ENCODE measurements at regions not wholly inside any gene's neighbourhood (a gene's known extent, or its start where the extent isn't known, plus 50 kb on each side); places are given as distances from the start of the nearest gene placed in this dataset.

DNA sequence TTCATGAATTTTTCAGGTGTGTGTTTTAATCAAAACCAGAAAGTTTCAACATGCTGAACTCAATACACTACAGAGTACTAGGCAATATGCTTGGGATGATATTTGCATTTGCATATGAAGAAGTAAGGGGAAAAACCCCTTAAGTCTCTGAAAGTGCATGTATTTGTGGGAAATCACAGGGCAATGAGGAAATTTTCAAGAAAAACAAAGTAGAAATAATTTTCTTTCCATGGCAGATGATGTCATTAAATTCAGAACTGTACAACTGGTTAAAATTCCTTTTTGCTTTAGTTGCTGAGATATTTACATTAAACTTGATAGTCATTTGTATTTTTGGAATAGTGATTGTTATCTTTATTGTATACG is 294.0 kb upstream of the TBC1D5 start:
- Histone ChIP-seq H3K27ac (ENCODE audit: low read depth in 2 of 2, low read length in 2 of 2) (no peak overlapping the region), H3K4me1 (ENCODE audit: control insufficient read depth in 2 of 3, insufficient read depth in 2 of 3, low read depth in 1 of 3, low read length in 3 of 3) (no peaks in the 10 kb centered on the region), H3K36me3 (ENCODE audit: control insufficient read depth in 2 of 3, insufficient read depth in 3 of 3, low read length in 3 of 3) (no peaks in the 10 kb centered on the region), H3K9ac (ENCODE audit: low read length in 3 of 3) (no peak overlapping the region), H3K9me3 (ENCODE audit: control insufficient read depth in 2 of 3, insufficient read depth in 1 of 3, low read length in 3 of 3) (no peaks in the 10 kb centered on the region), H3K4me3 (ENCODE audit: low read length in 3 of 3) (no peak overlapping the region), H3K27me3 (ENCODE audit: control insufficient read depth, insufficient read depth, low read length) (no peaks in the 10 kb centered on the region)
- DNase-seq (no peak), FAIRE-seq (no peak)
- no peak for TF ChIP-seq CTCF (IDR thresholded peaks at IDR 0.05; ENCODE audit: borderline replicate concordance, extremely low read depth, insufficient read depth)
- intact Hi-C loops (cut with DNase I) = no loop called here

DNA sequence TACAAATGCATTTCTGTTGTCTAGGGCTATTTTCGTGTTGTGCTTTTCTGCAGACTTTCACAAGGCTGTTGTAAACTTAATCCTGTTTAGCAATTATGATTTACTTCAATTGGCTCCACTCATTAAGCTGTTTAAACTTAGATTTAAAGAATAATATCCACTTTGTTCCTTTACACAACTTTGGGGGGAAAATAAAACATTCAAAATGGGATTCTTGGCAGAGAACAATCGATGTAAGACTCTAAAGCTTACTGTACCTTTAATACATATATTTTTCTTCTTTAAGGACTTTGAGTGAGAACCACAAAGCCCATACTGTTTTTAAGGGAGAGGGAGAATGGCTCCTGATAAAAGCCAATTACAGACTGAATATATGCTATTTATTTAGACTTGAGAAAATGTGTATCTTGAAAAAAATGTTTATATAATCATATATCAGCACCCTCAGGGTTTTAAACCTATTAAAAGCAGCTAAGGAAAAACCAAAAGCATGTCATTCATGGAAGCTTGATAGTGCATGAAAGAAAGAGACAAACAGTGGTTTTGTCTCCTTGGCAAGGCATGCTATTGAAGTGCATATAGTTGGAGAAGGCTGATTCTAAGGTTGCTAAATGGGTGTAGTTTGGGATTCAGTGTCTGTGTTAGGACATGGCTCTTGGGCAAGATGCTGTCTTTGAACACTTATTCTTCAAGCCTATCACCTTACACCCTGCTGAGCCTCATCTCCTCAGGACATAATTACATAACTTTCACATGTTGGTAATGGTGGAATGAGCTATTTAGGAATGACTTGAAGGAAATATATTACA is 293.4 kb upstream of the TBC1D5 start:
- no peaks in the 10 kb centered on the region for H3K9me3 ChIP-seq (ENCODE audit: control insufficient read depth in 2 of 3, insufficient read depth in 1 of 3, low read length in 3 of 3)
- FAIRE-seq = no peak
- no peaks in the 10 kb centered on the region for H3K4me1 ChIP-seq (ENCODE audit: control insufficient read depth in 2 of 3, insufficient read depth in 2 of 3, low read depth in 1 of 3, low read length in 3 of 3)
- no peak overlapping the region for H3K4me3 ChIP-seq (ENCODE audit: low read length in 3 of 3)
- no peak for TF ChIP-seq CTCF (IDR thresholded peaks at IDR 0.05; ENCODE audit: borderline replicate concordance, extremely low read depth, insufficient read depth)
- intact Hi-C loops (cut with DNase I) = no loop called here
- H3K27me3 ChIP-seq (ENCODE audit: control insufficient read depth, insufficient read depth, low read length) = no peaks in the 10 kb centered on the region
- no peak overlapping the region for H3K9ac ChIP-seq (ENCODE audit: low read length in 3 of 3)
- H3K27ac ChIP-seq (ENCODE audit: low read depth in 2 of 2, low read length in 2 of 2) = no peak overlapping the region
- H3K36me3 ChIP-seq (ENCODE audit: control insufficient read depth in 2 of 3, insufficient read depth in 3 of 3, low read length in 3 of 3) = no peaks in the 10 kb centered on the region
- DNase-seq = no peak

GRCh38 chr3:18033581-18034108 is 291.2 kb upstream of the TBC1D5 start:
- intact Hi-C loops (cut with DNase I) = no loop called here
- no peak overlapping the region for H3K4me3 ChIP-seq (ENCODE audit: low read length in 3 of 3)
- DNase-seq = no peak
- no peaks in the 10 kb centered on the region for H3K27me3 ChIP-seq (ENCODE audit: control insufficient read depth, insufficient read depth, low read length)
- H3K9me3 ChIP-seq (ENCODE audit: control insufficient read depth in 2 of 3, insufficient read depth in 1 of 3, low read length in 3 of 3) = no peaks in the 10 kb centered on the region
- H3K4me1 ChIP-seq (ENCODE audit: control insufficient read depth in 2 of 3, insufficient read depth in 2 of 3, low read depth in 1 of 3, low read length in 3 of 3) = no peaks in the 10 kb centered on the region
- no peaks in the 10 kb centered on the region for H3K36me3 ChIP-seq (ENCODE audit: control insufficient read depth in 2 of 3, insufficient read depth in 3 of 3, low read length in 3 of 3)
- TF ChIP-seq CTCF (IDR thresholded peaks at IDR 0.05; ENCODE audit: borderline replicate concordance, extremely low read depth, insufficient read depth) = no peak
- H3K27ac ChIP-seq (ENCODE audit: low read depth in 2 of 2, low read length in 2 of 2) = no peak overlapping the region
- no peak overlapping the region for H3K9ac ChIP-seq (ENCODE audit: low read length in 3 of 3)
- no peak for FAIRE-seq

Data from kidney (tissue), 13 donors.